ENCODE measurements at regions not wholly inside any gene's neighbourhood (a gene's known extent, or its start where the extent isn't known, plus 50 kb on each side); places are given as distances from the start of the nearest gene placed in this dataset.

DNA sequence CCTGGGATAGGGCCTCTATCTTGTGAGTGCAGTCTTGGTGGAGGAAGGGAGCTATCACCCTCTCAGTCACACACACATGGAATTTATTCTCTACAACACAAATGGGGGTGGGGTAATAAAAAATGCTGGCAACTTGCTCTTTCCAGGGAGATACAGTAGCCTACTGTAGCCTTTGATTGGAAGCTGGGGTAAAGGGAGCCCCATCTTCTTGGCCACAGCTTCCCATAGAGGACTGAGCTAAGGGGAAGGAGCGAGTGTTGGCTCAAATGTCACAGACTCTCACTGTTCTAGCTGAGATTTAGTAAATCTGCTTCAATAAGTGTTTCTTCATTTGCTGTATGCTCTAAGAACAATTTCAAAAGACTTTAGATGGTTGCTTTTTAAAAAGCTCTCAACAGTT, 222.2 kb upstream of the CXCL12 start:
- TF ChIP-seq, protein P1, sequence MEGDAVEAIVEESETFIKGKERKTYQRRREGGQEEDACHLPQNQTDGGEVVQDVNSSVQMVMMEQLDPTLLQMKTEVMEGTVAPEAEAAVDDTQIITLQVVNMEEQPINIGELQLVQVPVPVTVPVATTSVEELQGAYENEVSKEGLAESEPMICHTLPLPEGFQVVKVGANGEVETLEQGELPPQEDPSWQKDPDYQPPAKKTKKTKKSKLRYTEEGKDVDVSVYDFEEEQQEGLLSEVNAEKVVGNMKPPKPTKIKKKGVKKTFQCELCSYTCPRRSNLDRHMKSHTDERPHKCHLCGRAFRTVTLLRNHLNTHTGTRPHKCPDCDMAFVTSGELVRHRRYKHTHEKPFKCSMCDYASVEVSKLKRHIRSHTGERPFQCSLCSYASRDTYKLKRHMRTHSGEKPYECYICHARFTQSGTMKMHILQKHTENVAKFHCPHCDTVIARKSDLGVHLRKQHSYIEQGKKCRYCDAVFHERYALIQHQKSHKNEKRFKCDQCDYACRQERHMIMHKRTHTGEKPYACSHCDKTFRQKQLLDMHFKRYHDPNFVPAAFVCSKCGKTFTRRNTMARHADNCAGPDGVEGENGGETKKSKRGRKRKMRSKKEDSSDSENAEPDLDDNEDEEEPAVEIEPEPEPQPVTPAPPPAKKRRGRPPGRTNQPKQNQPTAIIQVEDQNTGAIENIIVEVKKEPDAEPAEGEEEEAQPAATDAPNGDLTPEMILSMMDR (IDR thresholded peaks at IDR 0.05), result no peak
- no peak for TF ChIP-seq POLR2A (IDR thresholded peaks at IDR 0.05)

Measured in thyroid gland (tissue), 4 donors.